ENCODE measurements at regions not wholly inside any gene's neighbourhood (a gene's known extent, or its start where the extent isn't known, plus 50 kb on each side); places are given as distances from the start of the nearest gene placed in this dataset.

GRCh38 chr7:104963991-104964385 is 50.0 kb upstream of the KMT2E start:
- 98% methylated on average over 3 of the region's 3 CpGs for WGBS (ENCODE audit: insufficient coverage, insufficient replicate concordance, low lambda C conversion rate, missing lambda C conversion rate)
- no peak overlapping the region for H3K4me2 ChIP-seq (ENCODE audit: control insufficient read depth, insufficient read depth)
- no peak for DNase-seq (ENCODE audit: low read depth, low spot score)
- ChIA-PET CTCF (interaction anchor here (1.2 to 3.9 kb wide), 2 partner anchors 13 to 17 kb away, joined by 3 to 20 read pairs; no protein-coding TSS in a partner anchor), POLR2A (interaction anchor here (1.4 kb wide), 1 partner anchor 17 kb away, joined by 4 read pairs; no protein-coding TSS in a partner anchor), RAD21 (ENCODE audit: unreplicated experiment) (interaction anchor here (0.9 kb wide), 1 partner anchor 18 kb away, joined by 4 read pairs; no protein-coding TSS in a partner anchor), SMC1A (ENCODE audit: uncharacterized antibody, unreplicated experiment) (interaction anchor here (0.8 to 2.6 kb wide), 4 partner anchors 9 to 74 kb away, joined by 3 to 18 read pairs (median 5); no protein-coding TSS in a partner anchor)
- no peaks in the 10 kb centered on the region for H3K79me2 ChIP-seq (ENCODE audit: control insufficient read depth, insufficient read depth, low read length)
- no peaks in the 10 kb centered on the region for H3K27me3 ChIP-seq (replicated peaks in 1 of 2; ENCODE audit: control insufficient read depth in 2 of 2, insufficient read depth in 2 of 2, low read length in 1 of 2)
- H3K4me3 ChIP-seq, result no peak overlapping the region
- no peak overlapping the region for H3K9ac ChIP-seq (ENCODE audit: control insufficient read depth, insufficient read depth, low read length)
- BruUV-seq (replicated peaks), result no TSS peak
- no peak overlapping the region for H2AFZ ChIP-seq (ENCODE audit: control insufficient read depth, low read depth, low read length)
- H3K36me3 ChIP-seq (ENCODE audit: control insufficient read depth in 2 of 2, insufficient read depth in 2 of 2, low read length in 1 of 2), result no peaks in the 10 kb centered on the region
- no peaks in the 10 kb centered on the region for H4K20me1 ChIP-seq (ENCODE audit: control insufficient read depth, insufficient read depth)
- no peak overlapping the region for H3K27ac ChIP-seq (ENCODE audit: control insufficient read depth, insufficient read depth)
- ATAC-seq, result no peak
- intact Hi-C loops (cut with micrococcal nuclease; ENCODE audit: unreplicated experiment), result no loop called here
- FAIRE-seq, result no peak
- H3K4me1 ChIP-seq (ENCODE audit: control insufficient read depth, insufficient read depth, low read length), result peaks cover 10% of the 10 kb centered on the region; the same call in 1 of the 2 replicates
- H3K9me3 ChIP-seq (replicated peaks; ENCODE audit: control insufficient read depth, insufficient read depth, low read length), result peaks cover 8% of the 10 kb centered on the region; the same call in 1 of the 3 replicates
- in situ Hi-C loops (cut with MboI), result no loop called here
- TF ChIP-seq SP1 (IDR thresholded peaks at IDR 0.05; ENCODE audit: low read depth, low read length), result no peak
- no peak for TF ChIP-seq SIN3A (IDR thresholded peaks at IDR 0.05; ENCODE audit: low read depth, low read length)
- TF ChIP-seq NFYA (IDR thresholded peaks at IDR 0.05; ENCODE audit: borderline replicate concordance, low read depth, low read length), result no peak
- no peak for TF ChIP-seq NKRF (conservative IDR thresholded peaks at IDR 0.05)
- TF ChIP-seq USF2 (IDR thresholded peaks at IDR 0.05; ENCODE audit: borderline replicate concordance, low read depth, low read length), result no peak
- TF ChIP-seq ETV6 (conservative IDR thresholded peaks at IDR 0.05 in 1 of 2, IDR thresholded peaks at IDR 0.05 in 1 of 2; ENCODE audit: borderline replicate concordance in 1 of 2, low read depth in 1 of 2), result no peak
- TF ChIP-seq SKIL (IDR thresholded peaks at IDR 0.05; ENCODE audit: low read depth, poor library complexity, severe bottlenecking), result no peak
- no peak for TF ChIP-seq SRF (IDR thresholded peaks at IDR 0.05; ENCODE audit: low read depth in 2 of 2, low read length in 2 of 2)
- no peak for TF ChIP-seq RELA (IDR thresholded peaks at IDR 0.05; ENCODE audit: borderline replicate concordance, partially characterized antibody)
- TF ChIP-seq LARP7 (IDR thresholded peaks at IDR 0.05), result no peak
- TF ChIP-seq BCL11A (IDR thresholded peaks at IDR 0.05; ENCODE audit: low read depth, low read length), result no peak
- TF ChIP-seq ELK1 (IDR thresholded peaks at IDR 0.05; ENCODE audit: low read depth, low read length), result no peak
- TF ChIP-seq MAX (IDR thresholded peaks at IDR 0.05; ENCODE audit: low read depth, low read length), result no peak
- TF ChIP-seq IKZF2 (IDR thresholded peaks at IDR 0.05), result no peak
- no peak for TF ChIP-seq BCL3 (IDR thresholded peaks at IDR 0.05; ENCODE audit: borderline replicate concordance, insufficient read depth, low read depth, low read length, poor library complexity, severe bottlenecking)
- TF ChIP-seq CBFB (IDR thresholded peaks at IDR 0.05; ENCODE audit: low read depth), result no peak
- TF ChIP-seq FOXK2 (IDR thresholded peaks at IDR 0.05), result no peak
